AG09319 (cell line): ENCODE measurements at regions not wholly inside any gene's neighbourhood (a gene's known extent, or its start where the extent isn't known, plus 50 kb on each side); places are given as distances from the start of the nearest gene placed in this dataset.

Experiments
- DNase-seq: peaks from one replicate; pipeline ENCODE4 v3.0.0-alpha.2; 2010; ENCODE audit warnings: low read depth; ENCODE audit errors: extremely low read depth
- TF ChIP-seq, protein P1 (sequence below): IDR thresholded peaks from 2 replicates; pipeline ENCODE4 v1.5.1; 2011; ENCODE audit warnings: low read depth, mild to moderate bottlenecking, inconsistent platforms, low read length, moderate library complexity

DNA sequence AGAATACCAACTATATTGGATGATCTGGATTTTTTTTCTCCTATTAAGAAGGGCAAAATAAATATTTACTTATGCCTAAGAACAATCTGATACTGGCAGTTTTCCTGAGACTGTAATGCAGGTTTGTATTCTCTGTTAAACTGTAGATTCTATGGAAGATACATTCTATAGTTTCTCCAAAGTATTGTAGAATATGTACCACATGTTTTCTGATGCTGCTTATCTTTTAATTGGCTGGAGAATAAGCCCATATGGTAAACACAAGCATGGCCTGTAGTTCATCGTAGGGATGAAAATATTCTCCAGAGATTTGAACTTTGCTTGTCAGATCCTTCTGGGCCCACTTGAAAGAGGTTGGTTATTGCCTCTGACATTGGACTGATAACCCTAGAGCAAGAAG lies 99.1 kb downstream of the CENPW start:
- TF ChIP-seq, protein P1, sequence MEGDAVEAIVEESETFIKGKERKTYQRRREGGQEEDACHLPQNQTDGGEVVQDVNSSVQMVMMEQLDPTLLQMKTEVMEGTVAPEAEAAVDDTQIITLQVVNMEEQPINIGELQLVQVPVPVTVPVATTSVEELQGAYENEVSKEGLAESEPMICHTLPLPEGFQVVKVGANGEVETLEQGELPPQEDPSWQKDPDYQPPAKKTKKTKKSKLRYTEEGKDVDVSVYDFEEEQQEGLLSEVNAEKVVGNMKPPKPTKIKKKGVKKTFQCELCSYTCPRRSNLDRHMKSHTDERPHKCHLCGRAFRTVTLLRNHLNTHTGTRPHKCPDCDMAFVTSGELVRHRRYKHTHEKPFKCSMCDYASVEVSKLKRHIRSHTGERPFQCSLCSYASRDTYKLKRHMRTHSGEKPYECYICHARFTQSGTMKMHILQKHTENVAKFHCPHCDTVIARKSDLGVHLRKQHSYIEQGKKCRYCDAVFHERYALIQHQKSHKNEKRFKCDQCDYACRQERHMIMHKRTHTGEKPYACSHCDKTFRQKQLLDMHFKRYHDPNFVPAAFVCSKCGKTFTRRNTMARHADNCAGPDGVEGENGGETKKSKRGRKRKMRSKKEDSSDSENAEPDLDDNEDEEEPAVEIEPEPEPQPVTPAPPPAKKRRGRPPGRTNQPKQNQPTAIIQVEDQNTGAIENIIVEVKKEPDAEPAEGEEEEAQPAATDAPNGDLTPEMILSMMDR: no peak
- no peak for DNase-seq

DNA sequence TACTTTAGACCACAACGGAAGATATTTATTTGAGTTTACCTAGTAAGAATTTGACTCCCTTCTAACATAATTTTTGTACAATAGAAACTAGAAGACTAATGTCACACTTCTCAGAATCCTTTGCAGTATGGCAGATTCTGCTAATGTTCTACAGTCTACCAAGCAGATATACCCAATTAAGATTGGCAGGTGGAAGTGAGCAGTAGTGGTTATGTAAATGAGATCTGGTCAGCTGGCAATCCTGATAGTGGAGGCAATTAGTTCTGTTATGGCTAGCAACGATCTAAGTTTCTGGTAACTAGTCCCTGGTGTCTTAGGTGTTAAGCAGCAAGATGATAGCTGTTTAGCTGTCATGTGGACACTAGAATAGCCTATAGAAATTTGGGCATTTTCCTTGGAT lies 101.0 kb downstream of the CENPW start:
- TF ChIP-seq, protein P1: no peak
- no peak for DNase-seq

DNA sequence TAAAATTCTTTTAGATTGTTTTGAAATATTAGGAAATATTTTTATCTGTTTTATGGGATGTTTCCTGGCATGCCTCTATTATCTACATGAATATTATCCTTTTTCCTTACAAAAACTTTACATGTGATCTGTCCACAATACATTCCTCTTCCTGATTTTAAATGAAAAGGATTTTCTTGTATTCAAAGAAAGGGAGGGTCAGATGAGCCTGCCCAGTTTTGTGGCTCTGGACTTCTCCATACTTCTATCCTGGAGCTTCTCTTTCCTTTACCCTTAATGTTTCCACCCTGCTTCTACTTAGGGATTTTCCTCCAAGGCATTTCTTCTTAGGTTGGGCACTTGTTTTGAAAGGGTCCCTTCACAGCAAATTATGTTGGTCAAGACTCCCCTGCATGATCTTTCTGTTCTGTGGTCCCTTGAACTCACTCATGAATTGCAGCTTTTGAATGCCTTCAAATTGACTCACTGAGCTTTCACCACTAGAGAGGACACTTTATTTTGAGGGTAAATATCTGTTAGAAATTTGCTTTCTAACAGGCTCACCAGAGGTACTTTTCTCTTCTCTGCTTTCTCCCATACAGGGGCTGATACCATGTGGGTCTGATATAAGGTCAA lies 104.9 kb downstream of the CENPW start:
- no peak for DNase-seq
- TF ChIP-seq, protein P1: no peak

DNA sequence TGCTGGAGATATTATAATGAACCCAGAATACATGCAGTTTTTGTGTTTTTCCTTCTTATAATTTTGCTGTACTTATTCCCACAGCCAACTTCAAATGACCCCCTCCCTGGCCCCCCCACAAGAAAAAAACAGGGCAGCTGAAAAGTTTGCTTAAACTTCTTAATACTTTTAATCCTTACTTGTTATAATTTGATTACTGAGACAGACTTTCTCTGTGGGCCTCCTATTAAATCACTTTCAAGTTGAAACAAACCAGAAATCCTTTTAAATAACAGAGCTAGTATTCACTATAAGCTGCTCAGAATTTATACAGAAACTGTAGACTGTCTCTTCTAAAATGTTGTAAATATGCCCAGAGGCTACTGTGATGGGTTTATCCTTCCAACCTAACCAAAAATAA lies 106.3 kb downstream of the CENPW start:
- no peak for DNase-seq
- TF ChIP-seq, protein P1: no peak

DNA sequence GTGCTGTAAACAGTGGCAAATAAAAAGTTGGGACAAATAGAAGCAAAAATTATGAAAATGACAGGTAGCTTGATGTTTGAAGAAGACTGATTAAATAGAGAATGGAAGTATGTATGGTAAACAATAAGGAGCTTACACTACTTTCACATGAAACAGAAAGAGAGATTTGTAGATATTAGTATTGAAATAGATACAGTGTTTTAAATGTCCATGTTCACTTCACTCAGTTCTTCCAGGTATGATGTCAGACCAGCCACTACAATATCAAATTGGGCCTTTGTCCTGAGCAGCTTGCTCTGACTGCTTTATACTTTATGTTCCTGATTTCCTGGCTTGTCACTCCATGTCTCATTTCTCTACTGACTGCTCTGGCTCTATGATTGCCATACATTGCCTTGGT lies 107.5 kb downstream of the CENPW start:
- TF ChIP-seq, protein P1: no peak
- DNase-seq: no peak

DNA sequence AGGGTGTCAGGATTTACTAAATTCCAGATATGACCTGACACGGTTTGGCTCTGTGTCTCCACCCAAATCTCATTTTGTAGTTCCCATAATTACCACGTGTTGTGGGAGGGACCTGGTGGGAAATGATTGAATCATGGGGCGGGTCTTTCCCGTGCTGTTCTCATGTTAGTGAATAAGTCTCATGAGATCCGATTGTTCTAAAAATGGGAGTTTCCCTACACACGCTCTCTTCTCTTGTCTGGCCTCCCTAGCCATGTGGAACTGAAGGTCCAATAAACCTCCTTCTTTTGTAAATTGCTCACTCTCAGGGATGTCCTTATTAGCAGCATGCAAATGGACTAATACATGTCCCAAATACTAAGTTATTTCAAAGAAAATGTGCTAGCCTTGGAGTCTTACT lies 121.1 kb downstream of the CENPW start:
- no peak for DNase-seq
- TF ChIP-seq, protein P1: no peak

DNA sequence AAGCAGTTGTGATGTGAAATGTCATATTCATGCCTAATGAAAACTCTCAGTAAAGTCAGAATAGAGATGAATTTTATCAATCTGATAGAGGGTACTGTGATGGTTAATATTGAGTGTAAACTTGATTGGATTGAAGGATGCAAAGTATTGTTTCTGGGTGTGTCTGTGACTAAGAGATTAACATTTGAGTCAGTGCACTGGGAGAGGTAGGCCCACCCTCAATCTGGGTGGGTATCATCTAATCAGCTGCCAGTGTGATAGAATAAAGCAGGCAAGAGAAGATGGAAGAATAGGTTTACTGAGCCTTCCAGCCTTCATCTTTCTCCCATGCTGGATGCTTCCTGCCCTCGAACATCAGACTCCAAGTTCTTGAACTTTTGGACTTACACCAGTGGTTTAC lies 124.3 kb downstream of the CENPW start:
- DNase-seq: no peak
- TF ChIP-seq, protein P1: no peak
